SH-SY5Y (cell line): ENCODE measurements at regions not wholly inside any gene's neighbourhood (a gene's known extent, or its start where the extent isn't known, plus 50 kb on each side); places are given as distances from the start of the nearest gene placed in this dataset.

Source experiments
- GATA2 ChIP-seq: IDR thresholded peaks from 2 replicates; pipeline ENCODE4 v1.6.1; 2011; ENCODE audit warnings: mild to moderate bottlenecking, low read depth, low read length
- GATA3 ChIP-seq: IDR thresholded peaks from 2 replicates; pipeline ENCODE4 v1.6.1; 2011; ENCODE audit warnings: low read depth, mild to moderate bottlenecking, low read length, moderate library complexity

GRCh38 chr2:65791404-65791975, 359.1 kb upstream of the SPRED2 start:
- TF ChIP-seq GATA2 = no peak
- TF ChIP-seq GATA3 = no peak
